GM21576 (cell line): ENCODE measurements at regions not wholly inside any gene's neighbourhood (a gene's known extent, or its start where the extent isn't known, plus 50 kb on each side); places are given as distances from the start of the nearest gene placed in this dataset.

Experiments
- ATAC-seq: cut with Tn5 transposase; IDR thresholded peaks from one replicate; pipeline ENCODE4 v1.9.1; 2021; ENCODE audit warnings: mild to moderate bottlenecking, moderate library complexity; ENCODE audit not compliant: unreplicated experiment

- no peak for ATAC-seq
Measured at GRCh38 chr9:82299870-82300269, 311.3 kb downstream of the SPATA31D1 start.

GRCh38 chr9:82302968-82303655 is 314.5 kb downstream of the SPATA31D1 start:
- ATAC-seq, result no peak

GRCh38 chr9:82308836-82309235 is 320.3 kb downstream of the SPATA31D1 start:
- no peak for ATAC-seq

- no peak for ATAC-seq
Measured at GRCh38 chr9:82313697-82314096, 325.1 kb downstream of the SPATA31D1 start.

- ATAC-seq, result no peak
Measured at GRCh38 chr9:82320566-82320965, 332.0 kb downstream of the SPATA31D1 start.

- ATAC-seq, result no peak
Measured at GRCh38 chr9:82325907-82326306, 337.3 kb downstream of the SPATA31D1 start.

- no peak for ATAC-seq
Measured at GRCh38 chr9:82327641-82328040, 339.1 kb downstream of the SPATA31D1 start.

GRCh38 chr9:82331079-82331478 is 342.5 kb downstream of the SPATA31D1 start:
- ATAC-seq, result no peak

GRCh38 chr9:82332018-82332773 is 343.6 kb downstream of the SPATA31D1 start:
- no peak for ATAC-seq

- no peak for ATAC-seq
Measured at GRCh38 chr9:82332774-82333152, 344.2 kb downstream of the SPATA31D1 start.

- no peak for ATAC-seq
Measured at GRCh38 chr9:82333671-82334070, 345.1 kb downstream of the SPATA31D1 start.

GRCh38 chr9:82334286-82334685 is 345.7 kb downstream of the SPATA31D1 start:
- no peak for ATAC-seq

- no peak for ATAC-seq
Measured at GRCh38 chr9:82337351-82337750, 348.8 kb downstream of the SPATA31D1 start.

- no peak for ATAC-seq
Measured at GRCh38 chr9:82342046-82342445, 353.5 kb downstream of the SPATA31D1 start.

GRCh38 chr9:82346040-82346439 is 357.5 kb downstream of the SPATA31D1 start:
- ATAC-seq, result no peak

GRCh38 chr9:82353631-82354278 is 365.2 kb downstream of the SPATA31D1 start:
- no peak for ATAC-seq

- no peak for ATAC-seq
Measured at GRCh38 chr9:82354279-82354659, 365.7 kb downstream of the SPATA31D1 start.

- ATAC-seq, result no peak
Measured at GRCh38 chr9:82356131-82356530, 367.6 kb downstream of the SPATA31D1 start.

- no peak for ATAC-seq
Measured at GRCh38 chr9:82356871-82357270, 368.3 kb downstream of the SPATA31D1 start.

GRCh38 chr9:82363198-82363597 is 374.6 kb downstream of the SPATA31D1 start:
- no peak for ATAC-seq

- no peak for ATAC-seq
Measured at GRCh38 chr9:82363682-82364081, 375.1 kb downstream of the SPATA31D1 start.

GRCh38 chr9:82367016-82367415 is 378.4 kb downstream of the SPATA31D1 start:
- ATAC-seq, result no peak
